Esophagus mucosa (tissue), 1 donor: ENCODE measurements at regions not wholly inside any gene's neighbourhood (a gene's known extent, or its start where the extent isn't known, plus 50 kb on each side); places are given as distances from the start of the nearest gene placed in this dataset.
A peak's percentile ranks its signal among the peaks of the same experiment; 100 is the strongest.

ENCODE experiments used
- ATAC-seq: fragments of 200-7000 bp; cut with Tn5 transposase; one replicate; pipeline ENCODE4 v1.9.1; 2020
- donor health status: DM: yes; HTN: yes; CAD: no.

- ATAC-seq, result no peak
Measured at GRCh38 chr2:240227538-240228428, 87.3 kb upstream of the OTOS start.

DNA sequence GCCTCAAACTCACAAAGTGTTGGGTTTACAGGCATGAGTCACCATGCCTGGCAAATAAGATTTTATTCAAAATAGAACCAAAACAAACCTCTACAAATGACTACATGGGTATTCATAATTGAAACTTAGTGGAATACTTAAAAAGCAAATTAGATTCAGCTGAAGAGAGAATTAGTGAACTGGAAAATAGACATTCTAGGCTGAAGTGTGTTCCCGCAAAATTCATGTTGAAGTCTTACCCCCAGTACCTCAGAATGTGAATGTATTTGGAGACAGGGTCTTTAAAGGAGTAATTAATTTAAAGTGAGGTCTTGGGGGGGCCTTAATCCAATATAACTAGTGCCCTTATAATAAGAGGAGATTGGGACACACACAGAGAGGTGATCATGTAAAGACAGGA, 88.5 kb upstream of the OTOS start:
- ATAC-seq, result no peak

DNA sequence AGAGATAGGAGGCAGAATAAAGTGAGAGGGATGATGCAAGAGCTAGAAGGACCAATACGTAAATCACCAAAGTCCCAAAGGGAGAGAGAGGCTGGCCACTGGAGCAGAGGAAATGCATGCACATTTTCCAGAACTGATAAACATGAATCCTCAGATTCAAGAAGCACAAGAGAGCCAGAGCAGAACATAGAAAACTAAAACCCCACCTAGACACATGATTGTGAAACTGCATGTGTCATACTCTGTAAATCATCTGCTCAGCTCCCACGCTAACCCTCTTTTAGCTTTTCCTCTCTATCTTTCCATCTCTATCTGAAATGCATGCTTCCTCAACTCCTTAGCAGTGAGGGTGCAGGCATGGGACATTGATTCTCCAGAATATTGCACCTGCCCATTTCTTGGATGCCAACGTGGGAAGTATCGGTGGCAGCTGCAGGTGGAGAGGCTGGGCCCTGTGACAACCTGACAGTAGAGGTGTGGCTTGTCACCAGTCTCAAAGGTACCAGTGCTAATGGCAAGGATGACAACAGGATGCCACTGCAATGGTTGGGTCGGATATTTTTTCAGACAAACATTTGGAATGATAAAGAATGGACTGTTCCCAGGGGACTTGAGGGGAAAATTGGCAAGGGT, 89.3 kb upstream of the OTOS start:
- ATAC-seq, result no peak

DNA sequence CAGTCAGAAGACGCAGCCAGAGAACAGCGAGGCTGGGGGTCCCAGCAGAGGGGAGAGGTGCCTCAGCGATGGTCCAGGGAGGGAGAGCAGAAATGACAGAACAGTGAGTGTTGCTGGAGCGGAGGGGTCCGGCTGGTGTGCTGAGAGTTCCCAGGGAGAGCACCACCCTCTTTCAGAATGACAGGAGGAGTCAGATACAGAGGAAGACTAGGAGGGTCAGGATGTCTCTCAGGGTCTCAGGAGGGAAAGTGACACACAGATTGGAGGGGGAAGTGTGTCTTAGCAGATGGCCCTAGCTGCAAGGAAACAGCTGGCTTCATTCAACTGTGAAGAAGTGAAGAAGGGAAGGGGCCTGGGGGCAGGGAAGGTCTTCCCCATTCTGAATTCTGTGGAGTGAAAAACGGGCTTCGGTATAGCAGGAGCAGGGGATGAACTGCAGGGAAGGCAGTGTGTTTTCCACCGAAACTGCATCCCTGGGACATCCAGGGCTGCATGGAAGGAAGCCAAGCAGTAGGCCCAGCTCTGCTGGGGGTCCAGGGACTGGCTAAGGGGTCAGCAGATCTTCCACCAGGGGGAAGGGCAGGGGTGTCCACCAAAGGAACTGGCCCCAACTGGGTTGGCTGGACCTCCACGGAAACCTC, 90.0 kb upstream of the OTOS start:
- no peak for ATAC-seq

DNA sequence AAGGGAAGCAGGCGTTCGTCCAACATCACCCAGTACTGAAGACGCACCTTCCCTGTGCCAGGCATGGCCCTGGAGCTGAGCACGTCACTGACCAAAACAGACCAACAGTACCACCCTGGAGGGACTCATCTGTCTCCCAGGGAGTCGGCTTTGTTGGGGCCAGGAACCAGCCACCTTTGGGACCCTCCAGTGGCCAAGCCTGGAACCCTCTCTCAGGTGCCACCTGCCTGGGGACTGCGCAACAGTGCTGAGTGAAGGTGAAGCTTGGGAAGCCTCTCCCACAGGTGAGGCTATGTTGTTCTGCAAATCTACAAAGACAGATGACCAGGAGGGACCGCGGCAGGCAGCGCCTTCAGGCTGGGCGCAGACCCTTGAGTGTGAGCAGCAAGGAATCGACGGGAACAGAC, 91.4 kb upstream of the OTOS start:
- ATAC-seq, result no peak

- ATAC-seq, result no peak
Measured at GRCh38 chr2:240232264-240232915, 91.9 kb upstream of the OTOS start.

DNA sequence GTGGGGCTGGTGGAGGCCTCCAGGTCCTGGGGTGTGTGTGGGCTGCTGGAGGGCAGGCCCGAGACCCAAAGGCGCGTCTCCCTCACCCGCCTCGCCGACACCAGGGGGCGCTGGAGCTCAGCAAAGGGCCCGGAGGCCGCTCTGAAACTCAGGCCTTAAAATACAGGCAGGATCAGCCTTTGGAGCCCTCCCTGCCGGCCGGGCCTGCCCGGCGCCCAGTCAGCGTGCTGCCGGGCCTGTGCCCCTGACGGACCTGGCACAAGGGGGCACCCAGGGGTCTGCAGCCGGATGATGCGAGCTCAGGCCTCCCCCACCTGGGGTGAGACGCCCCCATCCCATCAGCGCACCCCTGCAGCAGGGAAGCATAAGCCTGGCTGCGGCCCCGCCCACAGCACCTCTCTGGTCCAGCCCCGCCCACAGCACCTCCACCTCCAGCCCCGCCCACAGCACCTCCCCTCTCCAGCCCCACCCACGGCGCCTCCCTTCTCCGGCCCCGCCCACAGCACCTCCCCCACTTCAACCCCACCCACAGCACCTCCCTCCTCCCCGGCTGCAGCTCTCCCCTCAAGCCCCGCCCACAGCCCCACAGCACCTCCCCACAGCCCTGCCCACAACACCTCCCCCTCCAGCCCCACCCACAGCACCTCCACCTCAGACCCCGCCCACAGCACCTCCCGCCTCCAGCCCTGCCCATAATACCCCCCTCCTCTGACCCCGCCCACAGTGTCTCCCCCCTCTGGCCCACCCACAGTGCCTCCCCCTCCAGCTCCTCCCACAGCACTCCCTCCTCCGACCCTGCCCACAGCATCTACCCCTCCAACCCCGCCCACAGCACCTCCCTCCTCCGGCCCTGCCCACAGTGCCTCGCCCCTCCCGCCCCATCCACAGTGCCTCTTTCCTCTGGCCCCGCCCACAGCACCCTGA, 92.8 kb upstream of the OTOS start:
- peak; percentile 90 for ATAC-seq

- ATAC-seq, result peak; percentile 0
Measured at GRCh38 chr2:240233885-240234502, 93.5 kb upstream of the OTOS start.

DNA sequence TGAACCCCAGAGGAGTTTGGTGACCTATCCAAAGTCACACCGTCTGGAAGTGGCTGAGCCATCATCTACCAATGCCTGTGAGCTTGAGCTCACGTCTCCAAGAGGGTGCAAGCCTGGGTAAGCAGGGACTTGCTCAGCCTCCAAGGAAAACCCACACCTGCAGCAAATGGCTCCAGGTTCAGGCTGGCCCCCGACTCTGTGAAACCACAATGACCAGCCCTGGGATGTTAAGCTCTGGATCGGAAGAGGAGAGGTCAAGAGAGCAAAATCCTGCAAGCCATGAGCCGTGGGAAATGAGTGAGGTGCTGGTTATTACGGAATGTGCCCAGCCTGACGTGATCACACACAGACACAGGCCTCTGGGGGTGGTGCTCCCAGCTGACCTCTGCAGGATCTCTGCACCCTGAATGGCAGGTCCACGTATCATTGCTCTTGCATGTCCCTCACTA, 94.1 kb upstream of the OTOS start:
- ATAC-seq, result no peak

GRCh38 chr2:240235149-240235803, 94.8 kb upstream of the OTOS start:
- peak; percentile 5 for ATAC-seq

GRCh38 chr2:240235811-240236210, 95.4 kb upstream of the OTOS start:
- ATAC-seq, result no peak

DNA sequence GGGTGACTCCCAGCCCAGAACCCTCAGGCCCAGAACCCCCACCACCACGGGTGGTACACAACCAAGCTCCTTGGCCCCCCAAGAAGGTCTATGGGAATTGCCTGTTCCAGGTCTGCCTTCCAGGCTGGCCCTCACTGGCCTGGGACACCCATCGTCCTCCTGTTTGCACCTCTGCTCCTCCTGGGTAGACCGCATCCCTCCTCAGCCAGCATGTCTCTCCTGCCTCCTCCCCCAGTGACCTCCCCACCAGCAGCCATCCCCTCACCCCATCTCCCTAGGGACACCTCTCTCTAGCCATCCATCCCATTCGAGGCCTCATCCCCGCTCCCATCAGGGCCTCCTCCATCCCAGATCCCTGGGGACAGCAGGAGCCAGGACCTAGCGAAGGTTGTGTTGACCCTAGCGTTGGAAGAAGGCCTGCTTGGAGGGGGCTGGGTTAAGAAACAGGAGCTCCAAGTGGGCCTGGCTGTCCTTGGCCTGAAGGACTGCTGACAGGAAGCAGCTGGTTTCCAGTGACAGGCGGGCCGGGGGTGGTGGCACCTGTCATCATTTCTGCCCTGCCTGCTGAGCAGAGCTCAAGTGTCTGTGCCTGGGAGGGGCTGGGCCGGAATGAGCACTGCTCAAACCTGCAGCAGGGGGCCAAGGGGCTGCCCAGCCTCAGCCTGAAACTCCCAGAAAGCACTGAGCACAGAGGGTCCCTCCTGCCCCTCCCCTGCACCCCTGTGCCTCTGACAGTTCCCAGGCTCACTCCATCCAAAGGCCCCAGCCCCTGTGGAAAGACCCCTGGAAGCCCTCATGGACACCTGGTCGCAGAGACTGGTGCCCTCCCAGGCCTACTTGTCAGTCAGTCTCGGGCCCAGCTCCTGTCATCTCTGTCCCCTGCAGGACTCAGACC, 96.0 kb upstream of the OTOS start:
- ATAC-seq, result no peak

DNA sequence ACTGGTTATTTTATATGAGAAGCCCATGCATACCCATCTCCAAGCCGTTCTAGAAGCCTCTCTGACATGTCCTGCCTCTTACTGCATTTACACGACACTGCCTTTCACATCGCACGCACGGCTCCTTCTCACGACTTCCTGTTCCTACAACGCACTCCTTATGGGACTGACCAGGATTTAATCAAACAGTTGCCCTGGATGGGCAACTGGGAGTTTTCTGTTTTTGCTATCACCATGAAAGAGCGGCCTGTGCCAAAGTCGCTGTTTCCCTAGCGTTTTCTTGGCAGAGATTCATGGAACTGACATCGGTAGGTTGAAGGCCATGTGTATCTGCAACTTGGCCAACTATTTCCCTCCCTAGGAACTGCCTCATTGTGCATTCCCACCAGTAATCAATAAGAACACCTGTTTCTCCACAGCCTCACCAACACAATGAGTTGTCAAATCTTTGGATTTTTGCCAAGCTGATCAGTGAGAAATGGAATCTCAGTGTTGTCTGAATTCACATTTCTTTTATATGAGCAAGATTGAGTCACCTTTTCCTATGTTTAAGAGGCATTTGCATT, 97.2 kb upstream of the OTOS start:
- no peak for ATAC-seq

DNA sequence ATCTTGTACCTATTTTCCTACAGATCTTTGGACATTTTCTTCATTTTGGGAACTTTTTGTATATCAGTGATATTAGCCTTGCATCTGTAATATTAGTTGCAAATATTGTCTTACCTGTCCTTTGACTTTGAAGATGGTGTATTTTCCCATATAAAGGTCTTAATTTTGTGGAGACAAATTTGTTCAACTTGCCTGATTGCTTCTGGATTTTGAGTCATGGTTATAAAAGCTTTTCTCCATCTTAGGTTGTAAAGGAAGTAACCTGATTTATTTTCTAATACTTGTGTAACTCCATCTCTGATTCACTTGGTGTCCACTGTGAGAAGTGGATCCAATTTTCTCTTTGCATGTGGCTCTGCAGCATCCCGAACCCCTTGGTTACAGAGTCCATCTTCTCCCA, 97.7 kb upstream of the OTOS start:
- no peak for ATAC-seq

DNA sequence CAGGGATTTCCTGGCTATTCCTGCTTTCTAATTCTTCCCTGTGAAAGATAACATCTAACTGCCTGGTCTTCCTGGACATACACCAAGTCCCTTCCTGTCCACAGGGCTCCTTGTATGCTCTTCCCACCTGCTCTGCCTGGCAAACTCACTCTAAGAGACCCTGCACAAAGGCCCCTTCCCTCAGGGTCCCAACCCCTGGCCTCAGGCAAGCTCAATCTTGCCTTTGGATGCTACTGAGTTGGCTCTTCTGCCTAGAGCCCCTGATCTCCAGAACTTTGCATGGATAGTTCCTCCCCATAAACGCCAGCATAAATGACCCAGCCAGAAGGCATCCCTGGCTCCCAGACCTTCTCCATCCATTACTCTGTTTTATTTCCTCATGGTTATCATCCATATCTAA, 98.3 kb upstream of the OTOS start:
- no peak for ATAC-seq

GRCh38 chr2:240239325-240239724, 98.9 kb upstream of the OTOS start:
- no peak for ATAC-seq

DNA sequence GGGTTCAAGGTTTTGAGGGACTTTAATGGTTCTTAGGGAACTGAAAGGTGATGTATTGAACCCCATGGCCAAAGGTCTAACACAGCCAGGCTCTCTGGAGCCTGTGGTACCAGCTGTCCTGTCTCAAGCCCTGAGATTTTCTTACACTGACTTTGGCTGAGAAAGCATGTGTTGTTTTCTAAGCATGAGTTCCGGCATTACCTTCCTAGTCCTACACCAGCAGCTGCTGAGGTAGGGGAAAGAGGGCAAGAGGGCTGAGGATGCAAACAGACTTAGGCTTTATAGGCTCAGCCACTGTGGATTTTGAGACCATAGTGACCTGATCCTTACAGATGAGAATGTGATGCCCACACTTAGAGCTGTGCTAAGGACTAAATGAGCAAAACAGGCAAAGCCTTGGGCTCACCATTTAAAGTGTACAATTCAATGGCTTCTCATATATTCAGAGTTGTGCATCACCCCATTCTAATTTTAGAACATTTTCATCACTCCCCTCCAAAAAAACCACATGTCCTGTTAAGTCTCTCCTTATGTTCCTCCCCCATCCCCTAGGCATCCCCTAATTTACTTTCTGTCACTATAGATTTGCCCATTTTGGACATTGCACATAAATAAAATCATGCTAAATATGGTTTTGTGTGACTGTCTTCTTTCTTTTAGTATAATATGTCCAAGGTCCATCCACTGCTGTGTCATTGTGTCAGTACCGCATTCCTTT, 99.7 kb upstream of the OTOS start:
- ATAC-seq, result no peak

GRCh38 chr2:240240781-240241180, 100.3 kb upstream of the OTOS start:
- ATAC-seq, result no peak

- ATAC-seq, result no peak
Measured at GRCh38 chr2:240241572-240241971, 101.1 kb upstream of the OTOS start.
